Ascending aorta (tissue), 2 donors: ENCODE measurements at regions not wholly inside any gene's neighbourhood (a gene's known extent, or its start where the extent isn't known, plus 50 kb on each side); places are given as distances from the start of the nearest gene placed in this dataset.

Source experiments
- DNase-seq, 2 donors: peaks; one replicate each; pipeline ENCODE4 v3.0.0-alpha.2; 2019; ENCODE audit warnings: low spot score in 2 of 2
- H3K27ac ChIP-seq, 2 donors: fragments of 200-600 bp; sonication (generic); one replicate each; pipeline ENCODE4 v1.5.1; 2016 to 2017; ENCODE audit warnings: mild to moderate bottlenecking in 1 of 2
- H3K27me3 ChIP-seq: fragments of 200-600 bp; sonication (generic); one replicate; pipeline ENCODE4 v1.5.1; 2017
- H3K36me3 ChIP-seq, 2 donors: fragments of 200-600 bp; sonication (generic); one replicate each; pipeline ENCODE4 v1.5.1; 2016
- H3K4me1 ChIP-seq, 2 donors: fragments of 200-600 bp; sonication (generic); one replicate each; pipeline ENCODE4 v1.5.1; 2016 to 2017; ENCODE audit warnings: mild to moderate bottlenecking in 1 of 2
- H3K4me3 ChIP-seq, 2 donors: fragments of 200-600 bp; sonication (generic); one replicate each; pipeline ENCODE4 v1.5.1; 2016 to 2017; ENCODE audit warnings: mild to moderate bottlenecking in 1 of 2
- H3K9me3 ChIP-seq, 2 donors: fragments of 200-600 bp; sonication (generic); one replicate each; pipeline ENCODE4 v1.5.1; 2016
- intact Hi-C: fragments of 100-400 bp; cut with DNase I; formaldehyde crosslinking; loops from one replicate; pipeline ENCODE4 v1.15.1; 2023
- TF ChIP-seq, protein P1 (sequence below), 3 experiments: fragments of 200-600 bp in 2 of 3; fragments of 450-650 bp in 1 of 3; sonication (generic) in 2 of 3; IDR thresholded peaks; one replicate each; pipeline ENCODE4 v1.5.1; 2016 to 2019; ENCODE audit warnings: antibody characterized with exemption in 3 of 3, mild to moderate bottlenecking in 1 of 3, moderate library complexity in 1 of 3

DNA sequence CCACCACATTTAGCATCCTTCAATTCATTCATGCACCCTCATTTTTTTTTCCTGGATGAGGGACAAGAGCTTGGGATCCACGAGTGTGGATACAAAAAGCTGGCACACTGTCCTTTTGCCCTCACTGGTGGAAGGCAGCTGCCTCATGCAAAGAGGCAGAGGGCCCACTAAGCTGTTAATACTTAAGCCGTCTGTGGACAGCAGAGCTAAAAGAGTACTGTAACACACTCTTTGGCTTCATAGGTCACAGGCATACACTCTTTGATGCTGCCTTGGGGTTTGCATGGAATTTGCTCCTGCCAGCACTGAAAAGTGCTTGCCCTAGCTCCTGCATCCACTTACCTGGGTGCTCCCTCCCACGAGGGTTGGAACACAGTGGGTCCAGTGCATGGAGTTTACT, 978.4 kb upstream of the SPRY2 start:
- intact Hi-C loops: no loop called here
- Histone ChIP-seq H3K4me3 (no peak overlapping the region), H3K27ac (no peak overlapping the region), H3K27me3 (no peaks in the 10 kb centered on the region), H3K4me1 (no peaks in the 10 kb centered on the region), H3K9me3 (no peaks in the 10 kb centered on the region), H3K36me3 (no peaks in the 10 kb centered on the region)
- DNase-seq: no peak
- TF ChIP-seq, protein P1, sequence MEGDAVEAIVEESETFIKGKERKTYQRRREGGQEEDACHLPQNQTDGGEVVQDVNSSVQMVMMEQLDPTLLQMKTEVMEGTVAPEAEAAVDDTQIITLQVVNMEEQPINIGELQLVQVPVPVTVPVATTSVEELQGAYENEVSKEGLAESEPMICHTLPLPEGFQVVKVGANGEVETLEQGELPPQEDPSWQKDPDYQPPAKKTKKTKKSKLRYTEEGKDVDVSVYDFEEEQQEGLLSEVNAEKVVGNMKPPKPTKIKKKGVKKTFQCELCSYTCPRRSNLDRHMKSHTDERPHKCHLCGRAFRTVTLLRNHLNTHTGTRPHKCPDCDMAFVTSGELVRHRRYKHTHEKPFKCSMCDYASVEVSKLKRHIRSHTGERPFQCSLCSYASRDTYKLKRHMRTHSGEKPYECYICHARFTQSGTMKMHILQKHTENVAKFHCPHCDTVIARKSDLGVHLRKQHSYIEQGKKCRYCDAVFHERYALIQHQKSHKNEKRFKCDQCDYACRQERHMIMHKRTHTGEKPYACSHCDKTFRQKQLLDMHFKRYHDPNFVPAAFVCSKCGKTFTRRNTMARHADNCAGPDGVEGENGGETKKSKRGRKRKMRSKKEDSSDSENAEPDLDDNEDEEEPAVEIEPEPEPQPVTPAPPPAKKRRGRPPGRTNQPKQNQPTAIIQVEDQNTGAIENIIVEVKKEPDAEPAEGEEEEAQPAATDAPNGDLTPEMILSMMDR (IDR thresholded peaks at IDR 0.05): no peak

DNA sequence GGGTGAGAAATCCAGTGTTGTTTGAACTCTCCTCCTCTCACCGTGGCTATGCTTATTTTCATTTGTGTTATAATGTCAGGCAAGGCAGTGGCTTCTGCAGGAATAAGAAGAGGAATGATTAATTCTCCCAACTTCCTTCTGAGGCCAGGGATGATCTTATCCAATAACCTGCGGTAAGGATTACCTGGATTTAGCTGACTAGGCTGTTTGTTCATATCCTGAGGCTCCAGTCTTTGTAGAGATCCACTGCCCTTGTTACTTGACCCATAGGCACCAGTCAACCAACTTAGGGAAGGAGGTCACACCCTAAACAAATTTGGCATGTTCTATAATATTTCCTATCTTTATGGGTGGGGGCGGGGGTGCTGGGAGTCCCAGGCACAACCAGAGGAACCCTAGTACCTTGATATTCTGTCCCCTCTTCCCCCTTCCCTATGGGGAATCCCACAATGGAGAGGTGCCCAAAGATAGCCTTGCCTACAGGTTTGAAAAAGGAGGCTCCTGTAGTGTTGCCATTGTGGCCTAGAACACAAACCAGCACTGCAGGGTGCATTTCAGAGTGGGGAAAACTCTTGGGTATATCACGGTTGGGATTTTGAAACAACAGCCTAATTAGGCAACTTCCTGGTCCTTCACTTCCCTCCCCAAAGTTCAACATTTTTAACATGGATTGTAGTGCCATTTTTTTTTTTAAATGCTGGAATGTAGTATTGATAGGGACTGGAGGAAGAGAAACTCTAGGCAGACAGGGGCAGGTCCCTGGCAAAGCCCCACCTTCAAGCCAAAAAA, 977.5 kb upstream of the SPRY2 start:
- H3K27me3 ChIP-seq: no peaks in the 10 kb centered on the region
- TF ChIP-seq, protein P1 (IDR thresholded peaks at IDR 0.05): no peak
- H3K27ac ChIP-seq: no peak overlapping the region
- DNase-seq: no peak
- H3K9me3 ChIP-seq: no peaks in the 10 kb centered on the region
- H3K4me1 ChIP-seq: no peaks in the 10 kb centered on the region
- H3K4me3 ChIP-seq: no peak overlapping the region
- H3K36me3 ChIP-seq: no peaks in the 10 kb centered on the region
- intact Hi-C loops: no loop called here

DNA sequence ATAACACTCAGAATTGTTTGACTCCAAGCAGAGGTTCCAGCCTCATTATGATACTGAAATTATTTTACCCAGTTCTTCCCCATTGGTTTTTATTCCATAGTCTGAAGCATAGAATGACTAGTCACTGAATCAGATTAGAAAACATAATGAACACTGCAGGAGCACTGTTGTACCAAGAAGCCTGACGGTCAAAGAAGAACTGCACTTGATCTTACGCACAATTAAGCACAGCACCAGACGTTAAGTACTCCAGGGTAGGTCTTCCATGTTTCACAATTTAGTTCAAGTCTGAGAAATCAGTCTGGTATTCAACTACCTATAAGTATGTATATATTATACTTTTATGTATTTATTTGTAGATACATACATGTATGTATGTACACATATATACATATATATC, 973.5 kb upstream of the SPRY2 start:
- Histone ChIP-seq H3K27me3 (no peaks in the 10 kb centered on the region), H3K27ac (no peak overlapping the region), H3K9me3 (no peaks in the 10 kb centered on the region), H3K4me3 (no peak overlapping the region), H3K4me1 (no peaks in the 10 kb centered on the region), H3K36me3 (no peaks in the 10 kb centered on the region)
- TF ChIP-seq, protein P1 (IDR thresholded peaks at IDR 0.05): no peak
- intact Hi-C loops: no loop called here
- no peak for DNase-seq

DNA sequence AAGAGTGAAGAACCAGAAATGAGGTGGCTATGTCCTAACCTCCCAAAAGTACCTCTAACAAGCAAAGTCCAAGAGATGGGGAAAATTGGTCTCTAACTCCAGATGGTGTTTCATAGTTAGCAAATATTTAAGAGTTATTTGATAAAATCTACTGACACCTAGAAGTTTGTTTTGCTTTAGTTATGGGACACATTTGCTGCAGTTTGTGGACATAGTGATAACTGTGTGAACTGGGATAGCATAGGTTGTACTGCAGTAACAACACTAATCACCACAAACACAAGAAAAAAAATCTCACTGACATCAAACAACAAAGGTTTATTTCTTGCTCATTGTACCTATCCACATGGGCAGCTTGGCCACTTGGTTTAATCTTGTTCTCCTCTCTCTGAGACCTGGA, 965.0 kb upstream of the SPRY2 start:
- no peaks in the 10 kb centered on the region for H3K27me3 ChIP-seq
- intact Hi-C loops: no loop called here
- TF ChIP-seq, protein P1 (IDR thresholded peaks at IDR 0.05): no peak
- DNase-seq: no peak
- H3K27ac ChIP-seq: no peak overlapping the region
- H3K4me3 ChIP-seq: no peak overlapping the region
- no peaks in the 10 kb centered on the region for H3K4me1 ChIP-seq
- no peaks in the 10 kb centered on the region for H3K9me3 ChIP-seq
- H3K36me3 ChIP-seq: no peaks in the 10 kb centered on the region

DNA sequence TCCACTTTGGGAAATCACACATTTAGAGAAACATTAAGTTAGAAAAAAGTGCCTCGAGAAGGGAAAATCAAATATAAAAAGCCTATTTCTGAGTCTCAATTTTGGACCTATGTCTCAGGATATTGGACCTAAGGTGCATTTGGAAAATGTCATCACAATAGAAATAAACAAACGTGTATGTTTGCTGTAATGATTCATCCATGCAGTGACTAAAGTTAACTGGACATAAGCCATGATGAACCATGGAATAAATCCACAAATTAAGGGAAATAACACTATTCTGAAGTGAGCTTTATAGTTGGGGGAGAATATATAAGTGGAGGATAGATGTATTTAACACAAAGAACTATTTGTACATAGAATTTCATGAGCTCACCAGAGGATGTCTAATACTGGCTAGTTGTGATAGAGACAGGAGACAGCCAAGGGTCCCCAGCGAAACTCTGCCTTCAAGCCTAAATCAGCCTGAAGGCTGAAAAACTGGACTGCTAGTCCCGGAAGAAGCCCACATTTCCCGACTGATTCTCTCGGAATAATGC, 963.3 kb upstream of the SPRY2 start:
- no peak overlapping the region for H3K27ac ChIP-seq
- DNase-seq: no peak
- H3K4me3 ChIP-seq: no peak overlapping the region
- intact Hi-C loops: no loop called here
- H3K4me1 ChIP-seq: no peaks in the 10 kb centered on the region
- H3K27me3 ChIP-seq: no peaks in the 10 kb centered on the region
- TF ChIP-seq, protein P1 (IDR thresholded peaks at IDR 0.05): no peak
- no peaks in the 10 kb centered on the region for H3K9me3 ChIP-seq
- H3K36me3 ChIP-seq: no peaks in the 10 kb centered on the region
